NCI-H2029 treated with DMSO at 0.1 percent for 48 hours (cell line): ENCODE measurements at regions not wholly inside any gene's neighbourhood (a gene's known extent, or its start where the extent isn't known, plus 50 kb on each side); places are given as distances from the start of the nearest gene placed in this dataset.

ENCODE experiments used
- DNase-seq: peaks from one replicate; lab custom pipeline; 2025; lab: John Stamatoyannopoulos, UW

DNA sequence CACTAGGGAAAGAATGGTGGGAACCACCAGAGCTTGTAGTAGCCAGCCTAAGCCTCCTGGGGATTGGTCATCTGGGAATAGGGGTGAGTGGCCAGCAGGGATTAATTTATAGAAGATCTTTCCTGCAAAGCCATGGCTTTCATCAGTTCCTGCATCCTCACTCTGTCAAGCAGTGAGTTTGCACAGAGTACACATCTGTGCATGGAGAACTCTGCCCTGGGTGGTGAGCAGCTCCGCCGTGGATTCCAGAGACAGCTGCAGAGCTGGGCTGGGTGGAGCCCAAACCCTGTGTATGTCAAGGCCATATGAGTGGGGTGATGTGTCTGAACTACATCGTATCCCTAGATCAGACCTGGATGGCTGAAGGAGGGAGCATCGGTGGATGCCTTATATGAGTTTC lies 182.2 kb downstream of the GLI2 start:
- DNase-seq = no peak

DNA sequence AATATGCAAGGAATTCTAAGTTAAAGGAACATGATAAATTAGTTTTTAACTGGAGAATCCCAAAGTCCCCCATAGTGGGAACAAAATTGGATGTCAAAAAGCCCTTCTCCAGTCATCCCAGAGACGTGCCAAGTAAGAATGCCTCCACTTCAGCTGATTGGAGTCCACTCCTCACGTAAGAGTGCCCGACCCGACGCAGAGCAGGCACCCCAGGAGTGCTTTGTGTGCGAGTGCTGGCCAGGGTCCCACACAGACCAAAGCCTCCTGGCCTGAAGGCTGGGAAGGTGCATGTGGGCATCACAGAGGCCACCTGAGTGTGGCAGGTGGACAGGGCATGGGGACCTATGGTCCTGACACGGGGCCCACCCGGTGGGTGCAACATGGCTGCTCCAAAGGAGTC lies 183.5 kb downstream of the GLI2 start:
- DNase-seq = no peak

- DNase-seq = no peak
Observed at GRCh38 chr2:120919771-120920453, 184.2 kb downstream of the GLI2 start.

DNA sequence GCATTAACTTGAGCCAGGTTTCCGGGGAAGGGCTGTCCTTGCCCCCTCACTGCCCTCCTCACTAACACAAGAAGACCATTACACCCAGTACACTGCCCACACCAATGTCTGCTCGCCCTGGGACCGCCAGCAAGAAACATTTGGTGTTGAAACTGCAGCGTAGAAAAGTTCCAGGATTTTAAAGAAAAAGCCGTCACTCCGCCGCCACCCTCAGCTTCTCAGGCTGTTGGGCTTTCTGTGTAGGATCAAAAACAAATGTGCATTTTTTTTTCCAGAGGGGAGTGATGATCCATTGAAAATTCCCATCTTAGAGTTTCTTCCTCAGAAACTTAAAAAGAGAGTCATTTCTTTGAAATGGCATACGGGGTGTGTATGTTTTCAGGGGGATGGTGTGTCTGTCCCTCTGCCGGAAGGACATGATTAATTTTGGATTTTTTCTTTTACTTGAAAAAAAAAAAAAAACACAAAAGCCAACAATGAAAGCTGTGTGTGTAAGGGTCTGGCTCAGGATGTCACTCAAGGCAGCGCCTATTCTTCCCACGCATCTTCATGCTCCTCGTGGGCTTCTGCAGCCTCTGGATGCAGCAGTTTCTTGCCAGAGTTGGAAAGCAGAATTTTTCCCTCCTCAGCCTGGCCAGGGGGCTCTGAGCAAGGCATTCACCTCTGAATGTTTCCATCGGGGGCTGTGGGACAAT lies 184.9 kb downstream of the GLI2 start:
- DNase-seq = no peak

- DNase-seq = no peak
Observed at GRCh38 chr2:120921457-120921856, 185.8 kb downstream of the GLI2 start.

GRCh38 chr2:120922571-120923332 lies 187.1 kb downstream of the GLI2 start:
- no peak for DNase-seq

DNA sequence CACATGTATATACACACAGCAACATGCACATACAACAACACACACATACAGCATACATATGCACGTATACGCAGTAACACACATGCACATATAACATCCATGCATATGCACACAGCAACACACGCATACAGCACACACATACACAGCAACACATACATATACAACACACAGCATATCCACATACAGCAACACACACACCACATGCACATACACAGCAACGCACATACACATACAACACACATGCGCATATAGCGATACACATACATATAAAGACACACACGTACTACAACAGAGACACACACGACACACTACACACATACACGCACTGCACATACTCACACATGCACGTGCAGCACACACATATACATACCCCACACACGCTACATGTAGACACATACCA lies 187.8 kb downstream of the GLI2 start:
- DNase-seq = no peak

DNA sequence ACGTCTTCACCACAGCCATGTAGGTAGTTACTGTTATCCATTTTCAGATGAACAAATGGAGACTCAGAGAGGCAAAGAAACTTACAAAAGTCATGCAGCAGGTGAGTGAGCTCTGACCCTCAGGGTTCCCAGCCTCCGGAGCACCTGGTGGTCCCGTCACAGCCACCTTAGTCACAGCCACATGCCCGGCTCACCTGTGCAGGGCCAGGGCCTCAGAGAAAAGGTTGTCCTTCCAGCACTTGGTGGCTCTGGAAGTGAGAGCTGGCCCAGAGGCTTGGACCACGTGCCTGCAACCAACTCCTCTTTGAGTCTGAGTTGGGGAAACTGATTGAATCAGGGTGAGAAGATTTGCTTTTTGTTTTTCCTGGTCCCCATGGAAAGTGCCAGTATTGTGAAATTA lies 189.3 kb downstream of the GLI2 start:
- DNase-seq = no peak

DNA sequence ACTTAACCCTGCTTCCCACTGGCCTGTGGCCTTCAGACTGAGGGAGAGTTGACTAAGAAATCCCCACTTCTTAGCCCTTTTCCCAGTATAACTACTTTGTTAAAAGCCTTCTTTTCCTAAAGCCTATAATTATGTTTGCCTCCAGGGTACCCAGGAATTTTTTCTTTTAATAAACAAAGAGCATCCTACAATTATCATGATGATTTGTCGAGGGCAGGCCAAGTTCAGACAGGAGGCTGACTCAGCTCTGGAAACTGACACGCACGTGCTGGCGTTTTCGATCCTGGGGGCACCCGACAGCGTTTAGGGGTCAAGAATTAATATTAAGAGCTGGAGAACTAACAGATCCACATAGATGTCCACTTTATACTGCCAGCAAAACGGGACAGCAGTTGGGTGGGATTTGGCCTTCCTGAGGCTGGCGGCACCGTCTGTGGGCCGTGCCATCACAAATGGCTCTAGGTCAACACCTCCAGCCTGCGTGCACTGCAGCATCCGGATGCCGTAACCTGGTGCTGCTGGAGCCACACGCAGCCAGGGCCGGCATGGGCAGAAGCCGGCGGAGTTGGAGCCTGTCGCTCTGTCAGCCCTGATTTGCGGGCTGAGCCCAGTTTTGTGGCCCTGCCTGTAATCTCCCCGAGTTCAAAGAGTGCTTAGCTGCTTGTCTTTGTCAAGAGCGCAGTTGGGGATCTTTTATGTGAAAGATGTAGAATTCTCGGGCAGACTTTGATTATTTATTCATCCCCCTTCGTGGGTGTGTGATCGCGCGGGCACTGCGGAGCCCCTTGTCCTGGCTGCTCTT lies 191.0 kb downstream of the GLI2 start:
- DNase-seq = no peak

- no peak for DNase-seq
Observed at GRCh38 chr2:120927265-120927628, 191.6 kb downstream of the GLI2 start.

DNA sequence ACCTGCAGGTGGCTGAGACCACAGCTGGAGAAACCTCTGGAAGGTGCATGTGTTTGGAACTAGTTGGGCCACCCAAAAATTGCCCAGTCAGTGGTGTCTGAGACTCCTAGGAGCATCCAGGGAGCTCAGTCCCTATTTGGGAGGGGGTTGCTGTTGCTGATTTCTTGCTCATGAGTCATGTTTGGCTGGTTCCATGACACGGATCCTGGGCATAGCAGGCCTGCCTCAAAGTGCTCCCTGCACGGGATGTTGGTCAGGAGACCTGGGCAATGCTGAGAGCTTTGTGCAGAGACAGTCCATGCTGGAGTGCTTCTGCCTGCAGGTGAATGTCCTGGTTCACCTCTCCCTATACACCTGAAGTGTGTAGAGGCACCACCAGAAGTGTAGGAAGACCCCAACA lies 194.2 kb downstream of the GLI2 start:
- no peak for DNase-seq

DNA sequence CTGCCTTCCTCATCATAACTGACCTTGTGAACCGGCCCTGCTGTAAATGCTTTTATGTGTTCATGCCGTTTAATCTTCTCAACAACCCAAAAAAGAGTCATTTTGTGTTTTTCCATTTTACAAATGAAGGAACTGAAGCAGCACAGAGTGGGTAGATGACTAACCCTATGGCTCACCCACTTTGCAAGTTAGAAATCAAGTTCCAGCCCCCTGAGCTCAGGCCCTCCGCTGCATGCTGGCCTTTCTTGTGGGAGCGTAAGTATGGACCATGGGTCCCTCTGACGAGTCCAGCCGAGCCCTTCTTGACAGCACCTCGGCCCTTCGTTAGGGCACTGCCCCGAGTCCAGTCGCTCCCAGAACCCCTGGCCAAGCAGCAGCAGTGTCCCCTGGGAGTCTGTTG lies 194.6 kb downstream of the GLI2 start:
- no peak for DNase-seq

GRCh38 chr2:120930864-120931263 lies 195.2 kb downstream of the GLI2 start:
- DNase-seq = no peak

DNA sequence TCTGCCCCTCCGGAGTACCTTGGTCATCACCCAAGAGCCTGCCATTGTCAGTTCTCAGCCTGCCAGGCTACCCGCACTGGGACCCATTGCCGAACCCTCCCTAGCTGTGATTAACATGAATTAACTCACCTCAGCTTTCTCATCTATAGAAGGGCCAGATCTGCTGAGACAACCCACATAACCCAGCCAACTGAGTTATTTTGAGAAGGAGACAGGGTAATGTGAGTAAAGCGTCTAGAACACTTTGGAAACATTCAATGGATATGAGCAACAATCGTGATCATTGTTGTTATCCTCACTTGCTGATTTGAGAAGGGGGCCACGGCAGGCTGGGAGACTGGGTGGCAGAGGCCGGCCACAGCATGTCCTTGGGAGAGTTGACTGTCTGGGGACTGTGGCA lies 196.8 kb downstream of the GLI2 start:
- no peak for DNase-seq

GRCh38 chr2:120932881-120933280 lies 197.2 kb downstream of the GLI2 start:
- DNase-seq = no peak

- no peak for DNase-seq
Observed at GRCh38 chr2:120933693-120934573, 198.3 kb downstream of the GLI2 start.

- no peak for DNase-seq
Observed at GRCh38 chr2:120934574-120935338, 199.1 kb downstream of the GLI2 start.

DNA sequence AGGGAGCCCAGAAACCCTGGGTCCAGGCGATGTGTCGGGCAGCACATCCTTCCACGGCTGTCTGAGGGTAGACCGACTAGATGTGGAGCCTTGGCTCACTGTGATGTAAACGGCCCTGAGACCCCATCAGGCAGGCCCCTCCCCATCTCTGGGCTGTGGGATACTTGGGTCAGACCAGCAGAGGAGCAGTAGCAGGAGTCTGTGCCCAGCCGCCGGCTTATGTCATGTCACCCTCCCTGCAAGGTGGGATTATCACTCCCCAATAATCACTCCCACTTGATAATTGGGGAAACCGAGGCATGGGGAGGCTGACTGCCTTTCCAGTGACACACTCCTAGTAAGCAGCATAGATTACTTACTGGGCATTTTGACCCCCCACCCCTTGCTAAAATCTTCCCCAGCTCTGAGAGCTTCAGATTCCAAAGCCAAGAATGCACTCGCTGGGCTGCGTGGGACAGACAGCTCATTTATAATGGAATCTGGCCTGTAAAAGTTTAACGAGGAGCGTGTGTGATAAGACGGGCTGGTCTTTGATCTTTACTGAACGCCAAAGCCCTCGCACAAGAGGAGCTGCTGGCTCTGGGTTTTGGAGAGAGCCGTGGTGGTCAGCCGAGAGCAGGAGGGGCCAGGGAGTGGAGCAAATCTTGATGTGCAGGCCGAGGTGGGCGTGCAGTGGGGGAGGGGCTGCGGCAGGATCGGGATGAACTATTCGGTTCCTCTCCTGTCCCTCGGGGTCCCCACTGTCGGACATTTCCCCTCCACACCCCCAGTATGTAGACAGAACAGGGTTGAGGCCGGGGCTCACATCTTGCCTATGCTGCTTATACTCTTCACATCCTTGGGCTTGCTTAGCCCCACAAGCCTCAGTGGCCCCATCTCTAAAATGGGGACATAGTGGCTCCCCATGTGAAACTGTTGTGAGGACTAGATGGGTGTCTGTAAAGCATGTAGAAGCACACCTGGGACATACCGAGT lies 200.0 kb downstream of the GLI2 start:
- DNase-seq = no peak
